ENCODE measurements at regions not wholly inside any gene's neighbourhood (a gene's known extent, or its start where the extent isn't known, plus 50 kb on each side); places are given as distances from the start of the nearest gene placed in this dataset.

- TF ChIP-seq CTCF (IDR thresholded peaks at IDR 0.05) (no peak), POLR2A (IDR thresholded peaks at IDR 0.05) (no peak)
Measured at GRCh38 chr2:131425231-131425941, 50.5 kb upstream of the TUBA3D start.

All from esophagus squamous epithelium (tissue), 4 donors.